Tibial artery (tissue), 4 donors: ENCODE measurements at regions not wholly inside any gene's neighbourhood (a gene's known extent, or its start where the extent isn't known, plus 50 kb on each side); places are given as distances from the start of the nearest gene placed in this dataset.
"Not testable (repeated sequence)": the region's sequence is repeated elsewhere in the genome, so short reads cannot be mapped to it uniquely, and the experiment has no call there.

Source experiments
- DNase-seq, 2 donors: peaks; one replicate each; pipeline ENCODE4 v3.0.0-alpha.2; 2019
- H3K27ac ChIP-seq, 2 donors: fragments of 200-600 bp; sonication (generic) in 1 of 2; 1 replicate in 1 of 2; 2 replicates in 1 of 2; pipeline ENCODE4 v1.5.1; 2018 to 2019; ENCODE audit warnings: mild to moderate bottlenecking in 1 of 2
- H3K27me3 ChIP-seq, 2 donors: fragments of 200-600 bp; sonication (generic) in 1 of 2; one replicate each; pipeline versions ENCODE4 v1.5.1 to v1.6.0; 2016 to 2019
- H3K36me3 ChIP-seq, 3 donors: fragments of 200-600 bp; sonication (generic) in 2 of 3; one replicate each; pipeline ENCODE4 v1.5.1; 2016 to 2019; ENCODE audit warnings: mild to moderate bottlenecking in 2 of 3
- H3K4me1 ChIP-seq, 4 donors: fragments of 200-600 bp; sonication (generic) in 2 of 4; 1 replicate in 3 of 4; 2 replicates in 1 of 4; pipeline ENCODE4 v1.5.1; 2016 to 2019
- H3K4me3 ChIP-seq, 2 donors: fragments of 200-600 bp; sonication (generic) in 1 of 2; 1 replicate in 1 of 2; 2 replicates in 1 of 2; pipeline ENCODE4 v1.5.1; 2018 to 2019; ENCODE audit warnings: mild to moderate bottlenecking in 2 of 2
- H3K9me3 ChIP-seq, 3 donors: fragments of 200-600 bp; sonication (generic) in 1 of 3; one replicate each; pipeline ENCODE4 v1.5.1; 2016 to 2019
- intact Hi-C: fragments of 100-400 bp; cut with DNase I; formaldehyde crosslinking; loops from one replicate; pipeline ENCODE4 v1.15.0; 2023; ENCODE audit warnings: low total_unique reads
- TF ChIP-seq, protein P1 (sequence below), 2 experiments: fragments of 200-600 bp in 1 of 2; fragments of 450-650 bp in 1 of 2; IDR thresholded peaks; one replicate each; pipeline ENCODE4 v1.5.1; 2017 to 2019; ENCODE audit warnings: antibody characterized with exemption in 2 of 2, mild to moderate bottlenecking in 1 of 2, moderate library complexity in 1 of 2

DNA sequence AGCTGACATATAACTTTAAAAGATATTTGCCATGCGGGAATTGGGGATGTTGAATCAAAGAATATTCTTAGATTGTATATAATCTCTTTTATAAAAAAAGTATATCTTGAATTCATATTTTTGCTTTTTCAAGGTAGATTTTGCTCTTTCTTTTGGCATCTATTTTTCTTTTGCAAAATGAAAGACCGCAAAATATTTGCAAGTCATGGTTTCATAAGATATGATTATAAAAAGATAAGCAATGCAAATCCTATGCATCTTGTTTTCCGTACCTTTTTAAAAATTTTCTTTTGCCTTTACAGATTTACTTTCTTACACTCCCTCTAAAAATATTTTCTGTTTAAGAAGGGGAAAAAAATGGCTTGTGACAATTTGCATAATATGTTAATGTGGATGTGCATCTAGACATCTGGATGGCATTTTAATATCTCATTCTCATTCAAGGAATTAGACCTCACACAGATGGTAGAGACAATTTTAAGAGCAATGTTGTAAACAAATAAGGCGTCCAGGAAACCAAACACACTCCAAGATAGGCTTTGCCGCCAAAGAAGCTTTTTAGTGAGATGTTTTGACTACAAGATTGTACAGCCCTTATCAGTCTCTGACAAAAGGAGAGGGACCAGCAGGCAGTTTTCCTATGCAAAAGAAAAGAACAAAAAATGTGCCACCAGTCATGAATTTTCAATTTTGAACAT, 371.1 kb downstream of the CHL1 start:
- intact Hi-C loops: no loop called here
- no peaks in the 10 kb centered on the region for H3K27me3 ChIP-seq
- H3K4me1 ChIP-seq: no peaks in the 10 kb centered on the region
- TF ChIP-seq, protein P1, sequence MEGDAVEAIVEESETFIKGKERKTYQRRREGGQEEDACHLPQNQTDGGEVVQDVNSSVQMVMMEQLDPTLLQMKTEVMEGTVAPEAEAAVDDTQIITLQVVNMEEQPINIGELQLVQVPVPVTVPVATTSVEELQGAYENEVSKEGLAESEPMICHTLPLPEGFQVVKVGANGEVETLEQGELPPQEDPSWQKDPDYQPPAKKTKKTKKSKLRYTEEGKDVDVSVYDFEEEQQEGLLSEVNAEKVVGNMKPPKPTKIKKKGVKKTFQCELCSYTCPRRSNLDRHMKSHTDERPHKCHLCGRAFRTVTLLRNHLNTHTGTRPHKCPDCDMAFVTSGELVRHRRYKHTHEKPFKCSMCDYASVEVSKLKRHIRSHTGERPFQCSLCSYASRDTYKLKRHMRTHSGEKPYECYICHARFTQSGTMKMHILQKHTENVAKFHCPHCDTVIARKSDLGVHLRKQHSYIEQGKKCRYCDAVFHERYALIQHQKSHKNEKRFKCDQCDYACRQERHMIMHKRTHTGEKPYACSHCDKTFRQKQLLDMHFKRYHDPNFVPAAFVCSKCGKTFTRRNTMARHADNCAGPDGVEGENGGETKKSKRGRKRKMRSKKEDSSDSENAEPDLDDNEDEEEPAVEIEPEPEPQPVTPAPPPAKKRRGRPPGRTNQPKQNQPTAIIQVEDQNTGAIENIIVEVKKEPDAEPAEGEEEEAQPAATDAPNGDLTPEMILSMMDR (IDR thresholded peaks at IDR 0.05): no peak
- no peaks in the 10 kb centered on the region for H3K36me3 ChIP-seq
- H3K9me3 ChIP-seq: no peaks in the 10 kb centered on the region
- H3K4me3 ChIP-seq: no peak overlapping the region
- DNase-seq: no peak
- no peak overlapping the region for H3K27ac ChIP-seq

DNA sequence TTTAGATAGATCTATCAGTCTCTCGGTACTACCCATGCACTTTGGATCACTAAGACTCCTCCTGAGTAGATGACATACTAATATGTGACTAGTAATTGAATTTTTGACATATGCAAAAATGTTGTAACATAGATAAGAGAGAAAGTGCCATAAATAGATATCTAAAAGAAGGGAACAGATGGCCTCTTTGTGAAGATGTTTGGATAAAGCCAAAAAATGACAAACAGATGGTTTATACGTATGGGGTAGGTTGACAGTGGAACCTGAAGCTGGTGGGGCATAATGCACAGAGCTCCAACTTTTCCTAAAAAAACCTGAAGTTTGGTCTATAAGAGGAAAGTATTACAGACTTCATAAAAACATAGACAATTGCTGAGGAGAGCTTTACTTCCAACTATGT, 383.0 kb downstream of the CHL1 start:
- DNase-seq, H3K36me3 ChIP-seq, H3K27me3 ChIP-seq, intact Hi-C loops, H3K4me1 ChIP-seq, H3K4me3 ChIP-seq, H3K27ac ChIP-seq, H3K9me3 ChIP-seq: not testable (repeated sequence)

DNA sequence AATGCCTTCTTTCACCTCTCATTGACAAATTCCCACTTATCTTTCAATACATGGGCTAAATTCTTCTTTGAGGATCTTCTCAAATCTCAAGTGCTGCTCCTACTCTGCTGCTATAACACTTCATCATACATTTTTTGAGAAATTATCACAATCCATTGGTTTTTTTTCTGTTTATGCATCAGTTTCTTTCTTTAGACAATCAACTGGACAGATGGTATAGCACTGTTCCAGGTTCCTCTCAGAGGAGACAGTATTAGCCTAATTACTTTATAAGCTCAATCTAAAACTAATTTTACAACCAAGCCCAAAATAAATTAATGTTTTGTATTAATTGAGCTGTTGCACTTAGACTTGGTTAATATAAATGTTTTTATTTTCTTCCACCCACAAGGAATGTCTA, 392.5 kb downstream of the CHL1 start:
- H3K4me3 ChIP-seq, H3K9me3 ChIP-seq, H3K4me1 ChIP-seq, H3K36me3 ChIP-seq, H3K27ac ChIP-seq, H3K27me3 ChIP-seq, intact Hi-C loops, DNase-seq: not testable (repeated sequence)

DNA sequence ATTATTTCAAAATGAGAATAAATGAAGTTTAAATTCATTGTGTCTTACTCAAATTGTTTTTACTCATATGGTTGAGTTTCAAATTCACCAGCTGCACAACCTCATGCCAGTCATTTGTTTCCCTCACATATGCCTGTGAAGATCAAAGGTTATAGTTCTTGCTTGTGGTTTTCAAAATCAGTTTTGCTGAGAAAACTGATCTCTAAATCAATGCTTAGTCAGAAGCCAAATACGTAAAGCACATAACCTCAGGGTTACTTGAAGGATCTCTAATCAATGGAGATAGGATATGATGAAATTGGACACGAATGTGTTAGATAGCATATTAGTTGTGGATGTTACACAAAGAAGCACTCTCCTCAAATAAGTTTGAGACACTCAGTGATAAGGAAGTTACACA, 400.7 kb downstream of the CHL1 start:
- H3K27ac ChIP-seq, H3K4me1 ChIP-seq, H3K4me3 ChIP-seq, H3K36me3 ChIP-seq, intact Hi-C loops, H3K27me3 ChIP-seq, H3K9me3 ChIP-seq, DNase-seq: not testable (repeated sequence)

DNA sequence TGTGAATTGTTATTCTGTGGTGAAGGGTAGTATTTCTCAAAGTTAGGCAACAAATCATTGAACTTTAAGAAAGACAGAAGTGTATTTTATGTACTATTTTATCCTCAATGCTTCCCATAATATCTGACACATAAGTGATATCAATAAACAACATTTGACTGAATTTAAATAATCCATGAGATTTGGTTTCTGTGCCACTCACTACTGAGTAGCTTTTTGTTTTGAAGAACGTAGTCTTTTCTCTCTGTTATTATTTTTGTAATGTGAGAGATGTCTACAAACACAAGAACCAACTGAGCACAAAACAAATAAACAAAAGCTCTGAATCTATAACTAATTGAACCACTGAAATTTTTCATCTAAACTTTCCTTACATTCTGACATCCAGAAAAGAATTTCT, 401.2 kb downstream of the CHL1 start:
- intact Hi-C loops: not testable (repeated sequence)

DNA sequence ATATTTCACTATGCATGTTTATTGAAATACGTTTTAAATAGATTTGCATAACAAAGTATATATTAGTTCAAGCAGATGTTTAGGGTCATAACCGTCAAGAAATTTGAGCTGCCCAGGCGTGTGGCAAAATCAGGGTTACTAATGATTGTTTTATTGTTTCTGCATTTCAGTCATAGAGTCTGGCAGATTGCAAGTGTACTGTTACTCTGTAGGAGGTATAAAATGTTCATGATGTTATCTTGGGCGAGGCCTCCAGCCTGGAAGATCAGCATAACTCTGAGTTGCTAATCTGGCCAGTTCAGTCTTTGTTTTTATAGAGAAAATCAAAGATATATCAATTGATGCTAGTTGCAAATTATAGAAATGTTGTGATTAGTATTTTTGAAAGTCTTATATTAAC, 410.9 kb downstream of the CHL1 start:
- H3K27me3 ChIP-seq, H3K4me3 ChIP-seq, H3K36me3 ChIP-seq, H3K27ac ChIP-seq, intact Hi-C loops, DNase-seq, H3K4me1 ChIP-seq, H3K9me3 ChIP-seq: not testable (repeated sequence)

More for the DNA sequence above, 401.2 kb downstream of the CHL1 start:
- not testable (repeated sequence) for H3K27me3 ChIP-seq, DNase-seq, H3K4me3 ChIP-seq, H3K9me3 ChIP-seq, H3K4me1 ChIP-seq, H3K36me3 ChIP-seq, H3K27ac ChIP-seq

DNA sequence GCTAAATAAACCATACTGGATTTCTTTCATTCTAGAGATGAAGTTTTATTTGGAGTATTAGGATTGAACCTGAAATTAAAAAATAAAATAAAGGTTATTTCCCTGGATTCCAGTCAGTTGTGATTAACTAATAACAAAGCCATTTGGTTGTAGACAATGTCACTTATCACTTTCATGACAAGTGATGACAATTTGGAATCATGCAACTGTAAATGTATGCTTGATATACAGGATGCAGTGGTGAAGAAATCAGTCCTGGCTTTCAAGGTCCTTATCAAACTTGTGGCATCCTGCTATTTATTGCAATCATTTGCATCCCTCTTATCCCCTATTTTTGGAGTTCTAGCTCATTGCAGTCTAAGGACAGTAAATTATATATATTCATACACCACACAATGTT, 425.2 kb downstream of the CHL1 start:
- Histone ChIP-seq H3K27me3 (no peaks in the 10 kb centered on the region), H3K9me3 (no peaks in the 10 kb centered on the region), H3K4me1 (no peaks in the 10 kb centered on the region), H3K36me3 (no peaks in the 10 kb centered on the region), H3K27ac (no peak overlapping the region), H3K4me3 (no peak overlapping the region)
- intact Hi-C loops: no loop called here
- TF ChIP-seq, protein P1 (IDR thresholded peaks at IDR 0.05): no peak
- no peak for DNase-seq

DNA sequence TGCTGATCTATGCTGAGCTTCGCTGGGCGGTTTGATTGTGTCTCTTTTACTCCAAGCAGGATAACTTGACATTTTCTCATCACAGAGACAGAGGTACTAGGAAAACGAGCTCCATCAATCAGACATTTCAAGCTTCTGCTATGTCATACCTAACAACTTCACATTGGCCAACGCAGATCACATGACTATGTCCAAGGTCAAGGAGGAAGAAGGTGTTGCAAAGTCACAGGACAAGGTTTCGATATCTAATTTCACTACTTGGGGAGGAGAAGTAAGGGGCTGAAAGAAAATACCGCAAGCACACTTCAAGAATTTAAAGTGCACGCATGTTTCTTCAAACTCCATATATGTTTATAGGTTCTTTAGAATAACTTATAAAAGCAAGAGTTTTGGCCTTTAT, 425.8 kb downstream of the CHL1 start:
- no peaks in the 10 kb centered on the region for H3K27me3 ChIP-seq
- intact Hi-C loops: no loop called here
- H3K27ac ChIP-seq: no peak overlapping the region
- TF ChIP-seq, protein P1 (IDR thresholded peaks at IDR 0.05): no peak
- H3K9me3 ChIP-seq: no peaks in the 10 kb centered on the region
- no peaks in the 10 kb centered on the region for H3K36me3 ChIP-seq
- no peaks in the 10 kb centered on the region for H3K4me1 ChIP-seq
- no peak for DNase-seq
- H3K4me3 ChIP-seq: no peak overlapping the region
